ENCODE measurements at regions not wholly inside any gene's neighbourhood (a gene's known extent, or its start where the extent isn't known, plus 50 kb on each side); places are given as distances from the start of the nearest gene placed in this dataset.

DNA sequence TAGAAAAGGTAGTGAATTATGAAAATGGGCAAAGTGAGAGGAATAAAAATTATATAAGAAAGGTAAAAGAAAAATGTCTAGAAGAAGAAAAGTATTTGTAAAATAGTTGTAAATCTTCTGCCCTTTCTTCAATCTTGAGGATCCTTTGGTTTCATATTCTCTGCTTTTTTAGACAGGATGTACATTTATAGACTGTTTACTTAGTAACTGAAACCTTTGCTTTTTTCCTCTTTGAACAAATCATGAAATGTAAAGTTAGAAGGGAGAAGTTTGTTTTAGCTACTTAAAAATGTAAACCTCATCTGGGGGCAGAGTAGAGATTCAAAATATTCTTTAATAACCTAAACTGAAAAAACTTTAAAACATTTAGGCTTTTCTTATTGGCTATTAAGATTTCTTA lies 150.4 kb upstream of the ITGA4 start (continued):
- TF ChIP-seq, protein P1, sequence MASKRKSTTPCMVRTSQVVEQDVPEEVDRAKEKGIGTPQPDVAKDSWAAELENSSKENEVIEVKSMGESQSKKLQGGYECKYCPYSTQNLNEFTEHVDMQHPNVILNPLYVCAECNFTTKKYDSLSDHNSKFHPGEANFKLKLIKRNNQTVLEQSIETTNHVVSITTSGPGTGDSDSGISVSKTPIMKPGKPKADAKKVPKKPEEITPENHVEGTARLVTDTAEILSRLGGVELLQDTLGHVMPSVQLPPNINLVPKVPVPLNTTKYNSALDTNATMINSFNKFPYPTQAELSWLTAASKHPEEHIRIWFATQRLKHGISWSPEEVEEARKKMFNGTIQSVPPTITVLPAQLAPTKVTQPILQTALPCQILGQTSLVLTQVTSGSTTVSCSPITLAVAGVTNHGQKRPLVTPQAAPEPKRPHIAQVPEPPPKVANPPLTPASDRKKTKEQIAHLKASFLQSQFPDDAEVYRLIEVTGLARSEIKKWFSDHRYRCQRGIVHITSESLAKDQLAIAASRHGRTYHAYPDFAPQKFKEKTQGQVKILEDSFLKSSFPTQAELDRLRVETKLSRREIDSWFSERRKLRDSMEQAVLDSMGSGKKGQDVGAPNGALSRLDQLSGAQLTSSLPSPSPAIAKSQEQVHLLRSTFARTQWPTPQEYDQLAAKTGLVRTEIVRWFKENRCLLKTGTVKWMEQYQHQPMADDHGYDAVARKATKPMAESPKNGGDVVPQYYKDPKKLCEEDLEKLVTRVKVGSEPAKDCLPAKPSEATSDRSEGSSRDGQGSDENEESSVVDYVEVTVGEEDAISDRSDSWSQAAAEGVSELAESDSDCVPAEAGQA (IDR thresholded peaks at IDR 0.05; ENCODE audit: low read depth) = no peak
- TF ChIP-seq, protein P1 (CRISPR knock-in tag; IDR thresholded peaks at IDR 0.05; ENCODE audit: borderline replicate concordance) = no peak
- TF ChIP-seq MEIS2 (CRISPR knock-in tag; IDR thresholded peaks at IDR 0.05) (no peak), ZNF296 (CRISPR knock-in tag; conservative IDR thresholded peaks at IDR 0.05) (no peak), FOXK2 (IDR thresholded peaks at IDR 0.05) (no peak), ZFYVE20 (CRISPR knock-in tag; IDR thresholded peaks at IDR 0.05; ENCODE audit: borderline replicate concordance, low read depth) (no peak), HNRNPUL1 (IDR thresholded peaks at IDR 0.05; ENCODE audit: low read depth, low read length) (no peak), SIX1 (CRISPR knock-in tag; IDR thresholded peaks at IDR 0.05; ENCODE audit: borderline replicate concordance) (peak; percentile 95), MXD4 (CRISPR knock-in tag; IDR thresholded peaks at IDR 0.05) (no peak)
- TF ChIP-seq, protein P2, sequence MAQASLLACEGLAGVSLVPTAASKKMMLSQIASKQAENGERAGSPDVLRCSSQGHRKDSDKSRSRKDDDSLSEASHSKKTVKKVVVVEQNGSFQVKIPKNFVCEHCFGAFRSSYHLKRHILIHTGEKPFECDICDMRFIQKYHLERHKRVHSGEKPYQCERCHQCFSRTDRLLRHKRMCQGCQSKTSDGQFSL (CRISPR knock-in tag; IDR thresholded peaks at IDR 0.05) = no peak

Measured in HepG2 (cell line).